Mesendoderm (in vitro differentiated cells): ENCODE measurements at regions not wholly inside any gene's neighbourhood (a gene's known extent, or its start where the extent isn't known, plus 50 kb on each side); places are given as distances from the start of the nearest gene placed in this dataset.

Experiments
- DNase-seq: peaks from one replicate; pipeline ENCODE4 v3.0.0; 2013
- H2AK5ac ChIP-seq: 2 replicates; pipeline ENCODE4 v1.6.1; 2013; ENCODE audit warnings: low read length, inconsistent platforms
- H2BK120ac ChIP-seq: 2 replicates; pipeline ENCODE4 v1.6.1; 2013; ENCODE audit warnings: low read depth, mild to moderate bottlenecking, low read length, moderate library complexity, mixed read lengths
- H2BK15ac ChIP-seq: replicated peaks from 2 replicates; pipeline ENCODE4 v1.6.1; 2013; ENCODE audit warnings: low read depth, mild to moderate bottlenecking, moderate library complexity
- H2BK5ac ChIP-seq: 2 replicates; pipeline ENCODE4 v1.6.1; 2013; ENCODE audit warnings: low read length, inconsistent platforms
- H3K18ac ChIP-seq: 2 replicates; pipeline ENCODE4 v1.6.1; 2013; ENCODE audit warnings: mild to moderate bottlenecking, low read length, mixed read lengths
- H3K23ac ChIP-seq: one replicate; pipeline ENCODE4 v1.6.1; 2013; ENCODE audit warnings: low read length
- H3K27ac ChIP-seq: 2 replicates; pipeline ENCODE4 v1.5.1; 2013; ENCODE audit warnings: low read depth, mild to moderate bottlenecking, inconsistent platforms, low read length, moderate library complexity
- H3K27me3 ChIP-seq: 2 replicates; pipeline ENCODE4 v1.6.1; 2013; ENCODE audit warnings: low read length, control low read depth, mild to moderate bottlenecking, inconsistent platforms; ENCODE audit not compliant: insufficient read depth, poor library complexity
- H3K36me3 ChIP-seq: 2 replicates; pipeline ENCODE4 v1.6.1; 2013; ENCODE audit warnings: low read length, inconsistent platforms; ENCODE audit not compliant: control insufficient read depth, insufficient read depth
- H3K4ac ChIP-seq: one replicate; pipeline ENCODE4 v1.6.1; 2013; ENCODE audit warnings: low read depth, mild to moderate bottlenecking, low read length, moderate library complexity
- H3K4me1 ChIP-seq: 2 replicates; pipeline ENCODE4 v1.6.1; 2013; ENCODE audit warnings: low read depth, low read length, inconsistent platforms; ENCODE audit not compliant: control insufficient read depth
- H3K4me2 ChIP-seq: 2 replicates; pipeline ENCODE4 v1.6.1; 2013; ENCODE audit warnings: low read length
- H3K4me3 ChIP-seq: 2 replicates; pipeline ENCODE4 v1.5.1; 2013; ENCODE audit warnings: mild to moderate bottlenecking, low read length
- H3K56ac ChIP-seq: one replicate; pipeline ENCODE4 v1.6.1; 2013; ENCODE audit warnings: low read length
- H3K79me1 ChIP-seq: 2 replicates; pipeline ENCODE4 v1.6.1; 2013; ENCODE audit warnings: low read length, inconsistent platforms
- H3K79me2 ChIP-seq: 2 replicates; pipeline ENCODE4 v1.6.1; 2013; ENCODE audit warnings: mild to moderate bottlenecking, low read length; ENCODE audit not compliant: control insufficient read depth, insufficient read depth
- H3K9ac ChIP-seq: 2 replicates; pipeline ENCODE4 v1.6.1; 2013; ENCODE audit warnings: low read length, inconsistent platforms
- H4K5ac ChIP-seq: one replicate; pipeline ENCODE4 v1.6.1; 2013; ENCODE audit warnings: low read length
- H4K8ac ChIP-seq: one replicate; pipeline ENCODE4 v1.6.1; 2013; ENCODE audit warnings: low read depth, mild to moderate bottlenecking, control low read depth, low read length, moderate library complexity
- WGBS: extraction: QIAGEN DNeasy Blood & Tissue Kit; methylation state at CpG from one replicate; pipeline ENCODE4 v1.1.7; 2013; ENCODE audit warnings: low lambda C conversion rate, missing lambda C conversion rate; ENCODE audit not compliant: insufficient coverage; ENCODE audit errors: extremely low coverage; 5-methylcytosine and 5-hydroxymethylcytosine counted together

DNA sequence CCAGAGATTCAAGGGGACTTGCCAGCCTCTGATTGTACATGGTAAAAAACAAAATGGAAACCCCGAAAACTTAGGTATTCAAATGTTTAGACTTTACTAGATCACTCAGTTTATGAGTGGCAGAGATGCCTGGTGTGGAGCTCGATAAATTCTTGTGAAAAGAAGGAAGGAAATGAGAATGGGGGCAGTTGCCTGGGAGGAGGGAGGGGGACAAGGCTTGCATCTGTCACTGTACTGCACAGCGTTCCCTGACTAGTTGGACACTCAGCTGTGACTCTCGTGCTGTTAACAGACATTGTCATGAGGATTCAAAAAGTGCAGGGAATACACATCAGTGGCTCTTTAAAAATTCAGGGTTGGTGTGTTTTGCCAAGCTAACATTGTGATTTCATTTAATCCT is 232.9 kb downstream of the ZIC5 start:
- Histone ChIP-seq H4K8ac (no peak overlapping the region), H3K18ac (no peak overlapping the region), H3K27ac (no peak overlapping the region), H3K4me1 (peaks cover 6% of the 10 kb centered on the region), H4K5ac (no peak overlapping the region), H3K4ac (no peak overlapping the region), H3K4me3 (no peak overlapping the region), H3K9ac (no peak overlapping the region), H2BK120ac (no peak overlapping the region), H3K79me2 (no peaks in the 10 kb centered on the region), H3K56ac (peak overlapping the region; percentile 6), H2AK5ac (no peak overlapping the region), H3K23ac (no peak overlapping the region), H3K36me3 (no peaks in the 10 kb centered on the region), H3K4me2 (no peak overlapping the region), H2BK5ac (no peak overlapping the region), H3K27me3 (no peaks in the 10 kb centered on the region), H3K79me1 (no peaks in the 10 kb centered on the region), H2BK15ac (no peak overlapping the region)
- DNase-seq: no peak
- WGBS: no CpG with 5 or more reads among the region's 4 CpGs

DNA sequence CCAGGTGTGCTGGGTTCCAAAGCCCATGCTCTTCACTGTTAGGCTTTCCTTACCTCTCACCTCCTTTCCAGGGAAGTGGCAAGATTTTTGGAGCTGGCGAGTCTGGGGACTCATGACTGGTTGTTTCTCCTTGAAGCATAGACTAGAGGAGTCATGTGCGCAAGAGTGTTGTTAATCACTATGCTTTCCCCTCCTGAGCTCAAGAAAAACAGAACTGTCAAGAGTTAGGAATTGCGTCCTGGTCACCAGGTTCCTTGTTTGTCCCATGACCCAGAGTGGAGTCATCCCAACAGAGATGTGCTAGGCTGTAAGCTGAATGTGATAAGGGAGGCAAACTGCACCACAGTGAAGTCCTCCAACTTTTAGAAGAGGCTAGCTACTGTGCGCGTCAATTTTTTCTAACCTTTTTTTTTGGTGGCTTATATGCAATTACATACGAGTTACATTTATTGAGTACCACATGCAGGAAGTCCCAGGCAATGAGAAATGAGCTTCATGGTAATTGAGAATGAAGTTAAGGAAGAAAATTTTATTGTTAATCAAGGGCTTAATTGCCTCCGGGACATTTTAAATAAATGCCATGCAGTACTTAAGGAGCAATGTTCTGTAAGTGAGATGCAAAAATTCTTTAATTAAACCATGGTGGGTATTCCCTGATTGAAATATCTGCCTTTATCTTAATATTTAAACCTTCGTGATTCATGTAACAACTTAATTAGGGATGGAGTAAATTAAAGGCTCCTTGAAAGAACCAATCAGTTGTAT is 233.9 kb downstream of the ZIC5 start:
- Histone ChIP-seq H2AK5ac (no peak overlapping the region), H3K4me1 (peaks cover 6% of the 10 kb centered on the region), H2BK120ac (no peak overlapping the region), H3K27ac (no peak overlapping the region), H3K23ac (no peak overlapping the region), H3K18ac (no peak overlapping the region), H3K4me3 (no peak overlapping the region), H3K36me3 (no peaks in the 10 kb centered on the region), H3K79me1 (no peaks in the 10 kb centered on the region), H4K8ac (no peak overlapping the region), H2BK5ac (no peak overlapping the region), H3K79me2 (no peaks in the 10 kb centered on the region), H3K4ac (no peak overlapping the region), H3K27me3 (no peaks in the 10 kb centered on the region), H3K4me2 (no peak overlapping the region), H3K9ac (no peak overlapping the region), H4K5ac (no peak overlapping the region), H2BK15ac (no peak overlapping the region), H3K56ac (no peak overlapping the region)
- DNase-seq: no peak
- WGBS: no CpG with 5 or more reads among the region's 8 CpGs

DNA sequence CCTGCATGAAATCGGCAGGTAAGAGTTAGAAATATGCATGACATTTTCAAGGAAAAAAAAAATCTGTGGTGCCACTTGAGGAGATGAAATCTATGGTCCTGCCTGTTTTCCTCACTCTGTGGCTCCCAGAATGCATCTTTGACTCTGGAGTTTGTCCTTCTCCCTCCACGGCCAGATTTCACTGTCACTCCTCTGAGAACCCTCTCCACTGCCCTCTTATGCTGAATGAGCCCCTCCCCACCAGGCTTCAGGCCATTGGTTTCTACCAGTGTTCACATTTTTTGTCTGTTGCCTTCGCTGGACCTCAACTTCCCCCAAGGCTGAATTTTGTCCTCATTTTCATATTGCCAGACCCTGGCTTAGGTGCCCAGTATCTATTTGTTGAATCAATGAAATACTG is 235.0 kb downstream of the ZIC5 start:
- Histone ChIP-seq H3K79me1 (no peaks in the 10 kb centered on the region), H3K4me2 (no peak overlapping the region), H2BK5ac (no peak overlapping the region), H4K5ac (no peak overlapping the region), H2BK15ac (no peak overlapping the region), H3K56ac (no peak overlapping the region), H3K36me3 (no peaks in the 10 kb centered on the region), H2BK120ac (no peak overlapping the region), H3K9ac (no peak overlapping the region), H3K4ac (no peak overlapping the region), H3K18ac (no peak overlapping the region), H2AK5ac (no peak overlapping the region), H3K27ac (no peak overlapping the region), H4K8ac (no peak overlapping the region), H3K27me3 (no peaks in the 10 kb centered on the region), H3K4me3 (no peak overlapping the region), H3K23ac (no peak overlapping the region), H3K79me2 (no peaks in the 10 kb centered on the region), H3K4me1 (peaks cover 7% of the 10 kb centered on the region)
- no peak for DNase-seq
- WGBS: no CpG with 5 or more reads among the region's 3 CpGs

- no peaks in the 10 kb centered on the region for H3K79me1 ChIP-seq
- H3K4ac ChIP-seq: no peak overlapping the region
- no peak overlapping the region for H4K8ac ChIP-seq
- H3K18ac ChIP-seq: peak overlapping the region; percentile 24
- no peak overlapping the region for H3K23ac ChIP-seq
- no peak overlapping the region for H2AK5ac ChIP-seq
- peaks cover 2% of the 10 kb centered on the region for H3K4me1 ChIP-seq
- no peak overlapping the region for H3K27ac ChIP-seq
- H3K4me3 ChIP-seq: no peak overlapping the region
- no peak overlapping the region for H3K9ac ChIP-seq
- no peak for DNase-seq
- H2BK5ac ChIP-seq: no peak overlapping the region
- H2BK15ac ChIP-seq: no peak overlapping the region
- H3K27me3 ChIP-seq: no peaks in the 10 kb centered on the region
- no peak overlapping the region for H3K56ac ChIP-seq
- no peak overlapping the region for H2BK120ac ChIP-seq
- H4K5ac ChIP-seq: no peak overlapping the region
- no peak overlapping the region for H3K4me2 ChIP-seq
- WGBS: no CpG with 5 or more reads among the region's 7 CpGs
- no peaks in the 10 kb centered on the region for H3K79me2 ChIP-seq
- H3K36me3 ChIP-seq: no peaks in the 10 kb centered on the region
Observed at GRCh38 chr13:99734013-99734693, 232.9 kb downstream of the TM9SF2 start.

DNA sequence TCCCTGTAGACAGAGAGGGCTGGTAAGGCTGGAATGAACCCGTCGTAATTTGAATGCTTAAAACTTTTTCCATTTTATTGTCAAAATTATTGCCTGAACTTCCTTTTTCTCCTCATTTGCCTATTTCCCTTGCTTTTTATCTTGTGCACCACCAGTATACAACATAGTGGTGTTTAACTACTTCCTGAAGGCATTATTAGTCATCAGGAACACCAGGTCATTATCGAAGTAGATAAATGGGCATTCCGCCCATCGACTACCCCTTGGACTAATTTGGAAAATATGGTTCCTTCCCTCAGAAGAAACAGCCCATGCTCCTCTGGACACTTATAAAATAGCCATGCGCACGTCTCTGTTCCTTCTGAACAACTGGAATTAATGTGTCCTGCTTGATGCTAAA is 232.1 kb downstream of the TM9SF2 start:
- H3K27ac ChIP-seq: no peak overlapping the region
- H3K79me1 ChIP-seq: no peaks in the 10 kb centered on the region
- H2BK120ac ChIP-seq: no peak overlapping the region
- no peak overlapping the region for H3K18ac ChIP-seq
- H3K4me2 ChIP-seq: no peak overlapping the region
- no peak overlapping the region for H2BK5ac ChIP-seq
- H3K4ac ChIP-seq: no peak overlapping the region
- no peak overlapping the region for H2AK5ac ChIP-seq
- no peak overlapping the region for H3K56ac ChIP-seq
- no peak for DNase-seq
- H3K36me3 ChIP-seq: no peaks in the 10 kb centered on the region
- WGBS: no CpG with 5 or more reads among the region's 7 CpGs
- H3K4me1 ChIP-seq: peaks cover 2% of the 10 kb centered on the region
- H3K4me3 ChIP-seq: no peak overlapping the region
- no peak overlapping the region for H4K8ac ChIP-seq
- H4K5ac ChIP-seq: no peak overlapping the region
- H3K23ac ChIP-seq: no peak overlapping the region
- no peaks in the 10 kb centered on the region for H3K27me3 ChIP-seq
- no peak overlapping the region for H3K9ac ChIP-seq
- H2BK15ac ChIP-seq: no peak overlapping the region
- no peaks in the 10 kb centered on the region for H3K79me2 ChIP-seq
